HG03354 (cell line): ENCODE measurements at regions not wholly inside any gene's neighbourhood (a gene's known extent, or its start where the extent isn't known, plus 50 kb on each side); places are given as distances from the start of the nearest gene placed in this dataset.
"Not testable (repeated sequence)": the region's sequence is repeated elsewhere in the genome, so short reads cannot be mapped to it uniquely, and the experiment has no call there.

Experiments
- ATAC-seq: cut with Tn5 transposase; IDR thresholded peaks from one replicate; pipeline ENCODE4 v1.9.1; 2021; ENCODE audit warnings: mild to moderate bottlenecking; ENCODE audit not compliant: unreplicated experiment, poor library complexity, severe bottlenecking

GRCh38 chr4:134687646-134688628, 486.3 kb upstream of the PABPC4L start:
- no peak for ATAC-seq

GRCh38 chr4:134677209-134677814, 475.7 kb upstream of the PABPC4L start:
- ATAC-seq: no peak

DNA sequence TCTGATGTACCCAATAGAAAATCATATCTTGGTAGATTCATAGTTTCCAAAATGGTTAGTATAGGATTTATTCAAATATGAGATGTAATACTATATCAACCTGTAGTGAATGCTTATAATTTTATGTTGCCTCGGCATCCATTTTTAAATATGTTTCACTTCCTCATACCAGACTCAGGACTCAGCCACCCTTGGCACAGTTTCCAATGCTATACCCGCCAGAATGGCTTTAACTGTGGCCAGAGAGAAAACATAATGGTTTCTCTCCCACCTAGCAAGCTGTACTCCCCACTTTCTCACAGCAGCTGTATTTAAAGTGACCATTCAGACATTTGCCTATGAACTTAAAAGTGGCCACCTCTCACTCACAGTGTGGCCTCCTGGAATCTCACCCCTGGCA, 466.6 kb upstream of the PABPC4L start:
- ATAC-seq: no peak

DNA sequence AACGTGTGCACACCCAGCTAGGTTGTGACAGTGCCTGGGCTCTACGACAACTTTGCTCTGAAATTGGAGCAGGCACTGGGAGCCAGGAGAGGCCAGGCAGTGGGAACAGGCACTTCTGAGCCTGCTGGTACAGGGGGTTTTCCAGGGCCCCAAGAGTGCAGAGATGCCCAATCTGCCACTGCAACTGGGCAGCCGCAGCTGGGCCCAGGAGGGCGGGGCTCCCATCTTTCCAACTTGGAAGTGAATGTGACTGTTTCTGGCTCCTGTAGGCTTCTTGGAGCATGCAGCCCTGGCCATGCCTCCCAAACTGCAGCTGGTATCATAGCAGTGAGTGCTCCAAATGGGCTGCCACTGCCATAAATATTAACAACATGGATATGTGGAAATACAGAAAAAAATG, 465.1 kb upstream of the PABPC4L start:
- ATAC-seq: no peak

GRCh38 chr4:134665429-134665828, 463.8 kb upstream of the PABPC4L start:
- no peak for ATAC-seq

- no peak for ATAC-seq
Observed at GRCh38 chr4:134663742-134664141, 462.2 kb upstream of the PABPC4L start.

DNA sequence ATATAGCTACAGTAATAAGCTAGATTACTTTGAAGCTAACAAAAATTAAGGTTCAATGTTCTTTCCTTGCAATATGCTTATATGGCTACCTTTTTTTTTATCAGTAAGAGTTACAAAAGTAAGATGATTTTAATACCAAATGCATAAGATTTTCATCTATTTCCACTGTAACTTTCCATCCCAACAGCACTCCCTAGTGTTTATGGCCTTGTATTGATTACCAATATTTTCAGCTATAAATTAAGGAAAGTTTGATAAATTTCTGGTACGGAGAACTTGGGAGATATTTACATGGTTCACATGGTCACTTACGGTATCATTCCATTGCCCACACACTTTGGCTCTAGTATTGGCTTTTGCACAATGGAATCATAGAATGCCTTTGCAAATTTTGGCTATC, 448.9 kb upstream of the PABPC4L start:
- ATAC-seq: no peak

DNA sequence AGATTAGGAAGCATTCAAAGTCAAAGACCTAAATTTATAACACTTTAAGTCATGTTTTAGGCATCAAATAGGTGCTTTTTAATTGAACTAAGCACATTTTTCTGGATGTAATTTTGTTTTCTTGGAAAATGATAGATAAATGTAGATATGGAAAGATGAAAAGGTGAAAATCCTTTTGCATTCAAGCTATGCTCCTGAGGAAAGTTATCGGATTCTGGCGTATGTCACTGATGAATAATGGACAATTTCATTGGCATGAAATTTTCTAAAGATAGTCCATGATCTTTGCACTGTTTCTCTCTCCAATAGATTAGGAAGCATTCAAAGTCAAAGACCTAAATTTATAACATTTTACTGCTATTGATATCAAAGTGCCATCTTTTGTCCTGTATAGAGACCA, 444.2 kb upstream of the PABPC4L start:
- no peak for ATAC-seq

DNA sequence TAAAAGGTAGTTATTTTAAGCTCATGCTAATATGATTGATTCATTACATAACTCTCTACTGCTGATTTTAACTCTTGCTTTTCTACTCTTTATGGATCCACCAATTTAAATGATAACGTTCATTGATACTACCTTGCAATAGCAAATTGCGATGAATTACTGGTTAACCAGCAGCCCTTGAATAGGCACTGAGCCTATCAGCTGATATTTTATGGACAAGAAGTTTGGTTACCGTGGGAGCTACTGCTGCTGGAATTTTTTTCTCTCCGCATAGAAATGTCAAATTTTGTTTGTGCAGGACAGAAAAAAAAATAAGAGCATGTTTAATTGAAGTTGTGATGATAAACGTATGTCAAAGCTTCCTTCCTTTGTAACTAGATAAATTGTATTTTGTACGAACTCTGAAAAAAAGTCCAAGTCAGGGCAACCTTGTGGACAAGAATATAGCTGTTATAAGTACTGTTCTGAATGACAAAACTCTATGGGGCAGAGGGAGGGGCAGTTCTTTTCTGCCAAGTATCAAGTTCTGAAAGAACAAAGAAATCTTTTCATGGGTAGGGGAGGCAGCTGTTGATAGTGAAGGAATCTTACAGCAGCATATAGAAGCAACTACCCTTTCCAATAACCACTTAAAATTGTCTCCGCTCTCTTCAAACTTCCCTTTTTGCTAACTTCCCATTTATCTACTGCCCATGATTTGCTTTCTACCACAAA, 434.9 kb upstream of the PABPC4L start:
- ATAC-seq: no peak

DNA sequence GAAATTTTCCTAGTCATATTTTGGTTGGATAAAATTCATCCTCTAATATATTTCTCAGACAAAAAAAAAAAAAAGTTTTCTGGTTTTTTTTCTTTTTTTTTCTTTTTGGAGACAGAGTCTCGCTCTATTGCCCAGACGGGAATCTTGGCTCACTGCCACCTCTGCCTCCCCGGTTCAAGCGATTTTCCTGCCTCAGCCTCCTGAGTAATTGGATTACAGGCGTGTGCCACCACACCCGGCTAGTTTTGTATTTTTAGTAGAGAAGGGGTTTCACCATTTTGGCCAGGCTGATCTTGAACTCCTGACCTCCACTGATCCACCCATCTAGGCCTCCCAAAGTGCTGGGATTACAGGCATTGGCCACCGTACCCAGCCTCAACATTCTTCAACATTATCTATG, 432.7 kb upstream of the PABPC4L start:
- no peak for ATAC-seq

GRCh38 chr4:134632056-134632455, 430.5 kb upstream of the PABPC4L start:
- no peak for ATAC-seq

DNA sequence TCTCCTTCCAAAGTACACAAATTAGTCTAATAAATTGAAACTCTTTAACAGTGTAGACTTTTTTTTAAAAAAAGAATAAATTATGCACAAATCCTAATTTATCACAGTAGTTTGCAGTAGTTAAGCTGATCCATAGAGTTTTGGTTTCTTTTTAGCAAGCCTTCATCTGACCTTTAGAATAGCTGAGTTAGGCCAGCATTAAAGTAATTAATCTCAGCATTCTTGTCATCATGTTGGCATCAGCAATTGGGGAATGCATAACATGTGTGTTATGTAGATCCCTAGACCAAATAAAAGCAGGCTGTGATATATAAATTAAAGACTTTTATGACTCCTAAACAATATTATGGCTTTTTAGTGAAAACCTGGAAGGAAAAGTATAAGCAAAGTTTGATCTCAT, 426.5 kb upstream of the PABPC4L start:
- ATAC-seq: no peak

DNA sequence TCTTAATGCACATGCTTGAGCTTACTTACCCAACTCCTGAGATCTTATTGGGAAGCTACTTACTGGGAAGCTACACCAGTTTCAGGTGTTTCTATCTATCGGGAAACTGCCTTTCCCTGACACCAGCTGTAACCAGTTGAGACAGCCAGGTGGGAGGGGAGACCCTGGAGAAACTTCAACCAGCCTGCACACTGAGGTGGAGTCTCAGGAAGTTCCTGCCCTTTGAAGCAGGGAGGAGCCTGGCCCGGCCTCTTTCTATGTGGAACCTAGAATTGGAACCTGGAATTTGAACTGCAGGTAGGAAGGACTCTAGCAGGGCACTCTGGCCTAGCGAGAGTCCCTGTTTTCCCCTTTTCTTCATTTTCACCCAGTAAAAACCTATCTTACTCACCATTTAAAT, 425.8 kb upstream of the PABPC4L start:
- no peak for ATAC-seq

DNA sequence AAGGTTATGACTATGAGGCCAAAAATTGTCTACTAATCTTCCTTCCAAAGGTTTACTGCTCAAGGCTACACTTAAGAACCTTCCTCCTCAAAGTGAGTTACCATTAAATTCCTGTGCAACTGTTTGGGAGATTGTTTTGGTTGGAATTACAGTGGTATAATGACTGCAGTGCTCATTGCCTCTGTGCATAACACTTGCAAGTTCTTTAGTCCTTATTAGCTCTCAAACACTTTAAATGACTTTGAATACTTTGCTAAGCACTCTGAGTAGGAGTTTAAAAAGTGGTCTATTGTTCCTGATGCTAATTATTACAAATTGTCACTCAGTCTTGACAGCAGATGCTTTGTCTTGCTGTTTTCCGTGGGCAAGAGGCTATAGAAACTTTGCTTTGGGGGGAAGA, 422.8 kb upstream of the PABPC4L start:
- no peak for ATAC-seq

DNA sequence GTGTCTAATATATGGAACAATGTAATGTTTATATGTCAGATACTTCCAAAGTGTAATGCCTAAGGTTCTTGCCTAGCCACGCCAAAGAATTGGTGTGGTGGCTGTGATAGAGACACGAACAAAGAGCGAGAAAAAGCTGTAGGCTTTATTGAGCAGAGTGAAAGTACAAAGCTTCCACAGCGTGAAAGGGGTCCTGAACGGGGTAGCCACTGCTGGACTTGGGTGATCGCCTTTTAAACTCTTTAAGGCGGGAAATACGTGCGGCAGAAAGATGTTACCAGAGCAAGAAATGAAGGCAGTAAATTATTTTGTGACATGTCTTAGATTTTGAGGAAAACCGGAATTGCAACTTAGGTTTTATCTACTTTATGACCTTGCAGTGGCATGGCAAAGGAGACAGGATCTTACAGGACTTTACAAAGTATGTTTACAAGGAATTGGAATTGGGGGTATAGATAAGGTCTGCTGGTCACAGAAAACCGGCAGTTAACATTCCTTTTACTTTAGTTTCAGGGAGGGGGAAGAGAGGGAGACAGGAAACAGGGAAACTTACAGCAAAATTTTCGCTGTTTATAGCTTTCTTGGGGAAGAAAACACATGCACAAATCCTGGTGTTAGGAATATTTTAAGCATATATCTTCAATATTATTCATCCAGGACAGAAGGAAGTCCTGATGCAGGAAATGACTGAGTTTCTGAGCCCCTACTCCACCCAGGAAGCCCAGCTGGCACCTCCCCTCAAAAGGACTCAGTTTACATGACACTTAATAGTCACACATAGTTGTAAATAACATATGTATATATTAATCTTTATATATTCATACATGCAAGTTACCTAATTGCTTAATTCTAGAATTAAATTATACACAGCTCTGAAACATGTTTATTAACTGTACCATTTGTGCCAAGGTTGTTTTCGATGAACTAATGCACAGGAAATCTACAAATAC, 421.3 kb upstream of the PABPC4L start:
- ATAC-seq: not testable (repeated sequence)

DNA sequence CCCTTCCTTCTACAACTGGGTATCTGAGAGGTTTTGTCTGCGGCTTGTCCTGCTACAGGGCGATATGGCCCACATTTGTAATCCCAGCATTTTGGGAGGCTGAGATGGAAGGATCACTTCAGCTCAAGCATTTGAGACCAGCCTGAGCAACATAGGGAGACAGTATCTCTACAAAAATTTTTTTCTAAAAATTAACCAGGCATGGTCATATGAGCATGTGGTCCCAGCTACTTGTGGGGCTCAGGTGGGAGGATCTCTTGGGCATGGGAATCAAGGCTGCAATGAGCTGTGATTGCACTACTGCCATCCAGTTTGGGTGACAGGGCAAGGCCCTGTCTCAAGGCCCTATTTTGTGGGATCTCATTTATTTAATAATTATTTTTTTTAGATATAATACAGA, 420.6 kb upstream of the PABPC4L start:
- no peak for ATAC-seq

GRCh38 chr4:134621715-134622114, 420.1 kb upstream of the PABPC4L start:
- not testable (repeated sequence) for ATAC-seq

- ATAC-seq: no peak
Observed at GRCh38 chr4:134610956-134611355, 409.4 kb upstream of the PABPC4L start.

DNA sequence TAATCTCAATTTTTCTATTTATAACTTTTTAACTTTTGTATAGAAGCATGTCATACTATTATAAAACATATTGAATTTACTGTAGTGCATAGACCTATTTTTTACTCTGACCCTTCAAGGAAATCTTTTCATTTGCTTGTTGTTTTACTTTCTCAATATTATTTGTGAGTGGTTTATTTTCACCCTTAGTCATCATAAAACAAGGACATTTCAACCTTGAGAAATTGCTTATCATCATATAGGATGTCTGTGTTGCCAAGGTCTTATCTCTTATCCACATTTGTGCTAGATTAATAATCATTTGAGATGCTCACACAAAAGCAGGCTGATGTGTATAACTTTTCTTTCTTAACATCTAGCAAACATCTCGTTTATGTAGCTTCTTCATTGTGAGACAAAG, 408.6 kb upstream of the PABPC4L start:
- ATAC-seq: no peak

GRCh38 chr4:134601706-134602105, 400.1 kb upstream of the PABPC4L start:
- no peak for ATAC-seq
